NCI-H1930 (cell line): ENCODE measurements at regions not wholly inside any gene's neighbourhood (a gene's known extent, or its start where the extent isn't known, plus 50 kb on each side); places are given as distances from the start of the nearest gene placed in this dataset.

ENCODE experiments used
- DNase-seq, 2 experiments: peaks; one replicate each; lab custom pipeline; 2025; lab: John Stamatoyannopoulos, UW

DNA sequence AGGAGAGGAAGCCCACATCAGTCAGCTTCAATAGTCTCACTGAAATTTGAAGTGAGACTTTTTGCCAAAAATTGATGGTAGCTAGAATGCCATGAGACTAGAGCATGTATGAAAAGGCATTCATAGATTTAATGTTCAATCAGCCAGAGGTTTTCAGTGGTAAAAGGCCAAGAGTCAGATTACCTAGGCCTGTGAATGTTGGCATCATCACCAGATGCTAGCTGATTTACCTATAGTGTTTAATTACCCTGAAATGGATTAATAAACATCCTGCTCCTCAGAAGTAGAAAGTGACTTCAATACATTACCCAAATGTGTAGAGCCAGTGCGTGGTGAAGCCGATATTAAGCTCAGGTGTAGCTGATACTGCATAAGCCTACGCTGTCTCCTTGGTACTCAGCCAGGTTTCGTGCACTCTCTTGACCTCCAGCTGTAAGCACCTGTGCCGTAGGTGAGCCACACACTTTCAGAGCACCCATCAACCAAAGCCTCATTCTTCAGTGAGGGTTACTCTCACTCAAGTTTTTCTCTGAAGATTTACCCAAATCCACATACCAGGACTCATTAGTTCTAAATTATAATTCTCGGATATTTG lies 1140.3 kb upstream of the SLC10A2 start:
- DNase-seq, result no peak

DNA sequence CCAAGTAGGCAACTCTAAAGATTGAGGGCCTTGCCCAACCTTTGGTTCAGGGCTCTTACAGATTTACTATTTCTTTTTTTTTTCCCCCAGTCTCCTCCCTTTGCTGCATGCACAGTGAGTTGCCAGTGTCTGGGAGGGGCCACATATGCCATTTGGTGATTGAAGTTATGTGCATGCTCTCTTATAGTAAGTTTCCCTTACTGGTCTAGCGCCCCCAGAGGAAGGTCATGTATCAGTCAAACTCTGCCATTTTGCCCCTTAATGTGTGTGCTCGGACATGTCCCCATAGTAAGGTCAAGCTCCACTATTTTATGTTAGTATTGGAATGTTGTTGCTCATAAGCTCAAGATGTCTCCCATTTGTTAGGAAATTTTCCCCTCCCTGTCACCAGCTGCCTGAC lies 1138.0 kb upstream of the SLC10A2 start:
- DNase-seq, result no peak

DNA sequence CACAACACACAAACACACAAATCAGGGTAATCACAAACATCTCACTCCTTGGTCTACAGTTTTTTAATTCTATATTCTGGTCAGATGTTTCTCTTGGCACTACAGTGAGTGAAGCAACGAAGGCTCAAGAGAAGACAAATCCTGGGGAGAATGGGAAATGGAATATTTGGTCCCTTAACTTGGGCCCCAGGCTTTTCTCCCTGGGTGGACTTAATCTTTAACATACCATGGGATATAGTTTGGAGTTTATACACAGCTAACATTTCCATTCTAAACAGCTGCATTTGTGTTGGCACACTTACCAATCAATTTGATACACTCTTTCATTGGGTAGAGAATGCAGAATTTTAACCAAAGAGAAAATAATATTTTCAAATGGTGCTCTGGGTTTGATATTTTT lies 1132.6 kb upstream of the SLC10A2 start:
- no peak for DNase-seq

DNA sequence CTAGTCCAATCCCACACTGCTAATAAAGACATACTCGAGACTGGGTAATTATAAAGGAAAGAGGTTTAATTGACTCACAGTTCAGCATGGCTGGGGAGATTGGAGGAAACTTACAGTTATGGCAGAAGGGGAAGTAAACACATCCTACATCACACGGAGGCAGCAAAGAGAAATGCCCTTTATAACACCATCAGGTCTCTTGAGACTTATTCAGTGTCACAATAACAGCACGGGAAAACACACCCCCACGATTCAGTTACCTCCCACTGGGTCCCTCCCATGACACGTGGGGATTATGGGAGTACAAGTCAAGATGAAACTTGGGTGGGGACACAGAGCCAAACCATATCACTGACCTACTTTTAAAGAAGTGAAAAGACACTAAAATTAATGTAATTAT lies 1130.4 kb upstream of the SLC10A2 start:
- DNase-seq, result no peak

DNA sequence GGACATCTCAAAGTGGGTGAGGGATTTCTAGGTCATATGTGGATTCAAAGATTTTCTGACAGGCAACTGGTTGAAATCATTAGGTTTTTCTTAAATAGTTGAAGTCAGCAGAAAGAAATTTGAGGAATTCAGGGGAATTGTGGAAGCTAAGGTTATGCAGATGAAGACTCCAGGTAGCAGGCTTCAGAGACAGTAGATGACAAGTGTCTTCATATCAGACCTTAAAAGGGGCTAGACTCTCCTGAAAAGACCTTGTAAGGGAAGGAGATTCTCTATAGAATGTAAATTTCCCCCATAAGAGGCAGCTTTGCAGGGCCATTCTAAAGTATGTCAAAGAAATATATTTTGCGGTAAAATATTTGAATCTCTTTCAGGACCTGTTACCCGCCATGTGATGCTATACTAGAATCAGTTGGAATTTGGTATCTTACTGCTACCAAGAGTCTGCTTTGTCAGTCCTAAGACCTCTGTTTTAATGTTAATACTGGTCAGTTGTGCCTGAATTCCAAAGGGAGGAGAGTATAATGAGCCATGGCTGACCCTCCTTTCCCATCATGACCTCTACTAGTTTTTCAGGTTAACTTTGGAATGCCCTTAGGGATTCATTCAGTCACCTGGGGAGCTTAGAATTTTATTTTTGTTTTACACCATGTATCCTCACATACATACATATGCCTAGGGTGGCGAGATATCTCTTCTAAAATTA lies 1115.5 kb upstream of the SLC10A2 start:
- DNase-seq, result no peak

DNA sequence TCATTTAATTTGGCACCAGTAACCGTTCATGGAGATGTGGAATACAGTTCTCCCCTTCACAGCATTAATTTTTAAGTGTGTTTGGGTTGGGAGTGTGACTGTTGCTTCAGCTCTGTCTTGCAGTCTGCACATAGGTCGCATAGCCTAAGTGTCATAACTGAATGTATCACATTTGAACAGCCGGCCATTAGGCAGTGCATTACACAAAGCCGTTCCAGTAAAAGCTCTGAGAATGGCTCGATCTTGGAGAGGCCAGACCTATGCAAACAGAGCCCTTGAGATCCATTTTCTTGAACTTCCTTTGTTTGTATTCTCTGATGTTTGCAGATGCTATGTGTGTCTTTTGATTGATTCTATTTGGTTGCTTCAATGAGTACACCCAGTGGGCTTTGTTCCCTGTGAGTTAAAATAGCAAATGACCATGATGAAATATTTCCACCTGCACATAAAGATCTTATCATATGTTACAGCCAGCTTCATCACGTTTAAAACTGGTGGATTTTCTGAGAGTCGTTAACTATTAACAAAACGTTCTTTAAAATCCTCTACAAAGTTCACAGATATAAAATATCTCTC lies 1104.9 kb upstream of the SLC10A2 start:
- peak; percentile 93 to 95 for DNase-seq

DNA sequence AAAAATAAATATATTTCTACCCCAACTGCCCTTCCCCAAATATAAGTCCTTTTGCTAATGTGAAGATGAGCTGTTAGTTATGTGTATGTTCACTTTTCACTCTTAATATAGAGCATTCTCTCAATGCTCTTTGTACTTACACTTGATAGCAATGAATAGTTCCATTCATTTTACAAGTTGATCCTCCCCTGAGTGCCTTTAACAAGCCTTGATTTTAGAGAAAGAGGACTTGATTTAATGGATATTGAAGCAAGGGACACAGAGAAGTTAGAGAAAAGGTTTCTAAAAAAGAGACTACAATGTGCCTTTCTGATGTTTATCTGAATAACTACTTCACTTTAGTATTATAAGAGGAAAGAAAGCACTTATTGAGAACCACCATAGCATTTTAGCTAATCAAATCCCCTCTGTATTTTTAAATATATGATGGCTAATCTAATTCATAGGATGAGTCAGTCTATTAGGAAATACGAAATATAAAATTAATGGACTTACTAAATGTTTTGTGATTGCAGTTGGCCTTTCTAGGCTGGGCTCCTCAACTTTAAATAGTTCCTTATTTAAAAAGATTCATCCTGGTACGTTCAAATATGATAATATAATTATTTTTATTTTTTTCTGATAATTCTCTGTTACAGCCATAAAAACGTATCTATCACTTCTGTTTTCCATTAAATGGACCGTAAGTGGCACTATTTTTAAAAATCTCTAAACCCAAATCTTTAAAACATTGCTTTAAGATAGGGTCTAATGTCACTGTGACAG lies 1097.8 kb upstream of the SLC10A2 start:
- no peak for DNase-seq

DNA sequence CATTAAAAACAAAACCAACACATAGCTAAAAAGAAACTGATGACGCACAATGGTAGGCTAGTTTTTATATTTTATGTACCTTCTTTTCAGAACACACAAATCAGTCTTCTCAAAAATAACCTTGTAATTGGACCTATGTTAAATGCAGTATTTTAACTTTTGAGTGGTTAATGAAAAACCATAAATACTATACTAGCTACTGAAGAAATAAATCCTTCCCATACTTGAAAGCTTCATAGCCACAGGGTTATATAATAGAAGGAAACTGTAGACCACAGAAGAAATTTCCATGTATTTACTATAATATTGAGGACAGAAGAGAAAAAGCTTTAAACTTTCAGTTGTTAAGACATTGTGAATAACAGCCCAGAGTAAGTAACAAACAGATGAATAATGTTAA lies 1094.3 kb upstream of the SLC10A2 start:
- DNase-seq, result no peak

DNA sequence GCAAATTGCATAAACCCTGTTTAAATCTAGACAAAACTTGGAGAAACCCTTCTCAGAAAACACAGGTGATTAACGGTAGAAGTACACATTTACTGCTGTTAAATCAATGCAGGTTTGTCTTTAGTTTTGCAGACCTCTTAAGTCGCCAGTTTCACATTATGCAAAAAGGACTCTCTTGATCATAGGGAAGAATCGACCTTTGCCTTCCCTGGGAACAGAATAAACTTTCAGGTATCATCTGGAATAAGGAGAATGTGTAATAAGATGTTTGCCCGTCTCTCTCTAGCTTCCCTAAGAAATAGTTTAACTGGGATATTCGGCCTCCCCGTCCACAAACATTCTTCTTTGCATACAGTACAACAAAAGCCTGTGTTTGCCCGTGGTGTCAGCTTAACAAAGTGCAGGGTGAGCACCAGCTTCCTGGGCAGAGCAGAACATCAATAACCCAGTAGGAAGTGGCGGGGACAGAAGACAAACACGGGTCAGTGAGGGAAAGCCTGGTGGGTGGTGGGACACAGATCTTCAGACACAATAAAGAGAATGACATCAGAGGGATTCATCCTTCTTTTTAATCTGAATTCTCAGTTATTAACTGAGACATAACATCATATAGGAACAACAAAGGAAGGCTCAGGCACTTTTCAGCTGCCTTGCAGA lies 1077.7 kb upstream of the SLC10A2 start:
- peak; percentile 39 to 66 for DNase-seq

DNA sequence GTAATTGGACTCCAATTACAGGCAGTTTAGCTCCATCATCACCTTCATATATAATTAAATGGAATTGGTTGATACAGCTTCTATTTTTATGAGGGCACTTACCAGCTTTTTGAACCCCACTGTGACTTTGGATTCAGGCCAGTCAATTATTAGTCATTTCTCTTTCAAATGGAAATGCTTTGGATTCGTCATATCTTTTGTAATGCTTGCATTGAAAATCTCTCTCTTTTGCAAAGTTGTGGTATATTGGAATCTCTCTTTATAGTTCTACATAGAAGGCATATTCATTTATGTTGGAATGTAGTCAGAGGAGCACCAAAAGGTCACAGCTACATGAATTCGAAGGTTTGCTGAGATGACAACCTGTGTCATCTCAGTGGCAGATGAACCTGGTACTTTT lies 1074.3 kb upstream of the SLC10A2 start:
- peak in 1 of 2 experiments; percentile 88 for DNase-seq

DNA sequence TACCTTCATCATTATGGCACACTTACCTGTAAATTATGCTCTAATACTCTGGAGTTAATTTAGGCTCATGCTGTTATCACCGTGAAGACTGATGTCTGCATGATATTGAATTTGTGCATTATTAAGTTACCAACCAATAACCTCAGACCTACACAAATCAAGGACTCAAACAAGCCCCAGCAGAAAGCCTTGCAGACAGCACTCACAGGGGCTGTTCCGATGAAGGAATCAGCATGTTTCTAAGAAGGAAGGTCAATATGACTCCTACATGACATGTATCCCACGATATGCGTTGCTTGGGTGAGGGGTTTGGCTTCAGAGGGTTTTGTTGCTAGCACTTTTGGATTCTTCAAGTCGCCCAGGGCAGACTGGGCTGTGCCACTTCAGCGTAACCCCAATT lies 1071.2 kb upstream of the SLC10A2 start:
- no peak for DNase-seq

DNA sequence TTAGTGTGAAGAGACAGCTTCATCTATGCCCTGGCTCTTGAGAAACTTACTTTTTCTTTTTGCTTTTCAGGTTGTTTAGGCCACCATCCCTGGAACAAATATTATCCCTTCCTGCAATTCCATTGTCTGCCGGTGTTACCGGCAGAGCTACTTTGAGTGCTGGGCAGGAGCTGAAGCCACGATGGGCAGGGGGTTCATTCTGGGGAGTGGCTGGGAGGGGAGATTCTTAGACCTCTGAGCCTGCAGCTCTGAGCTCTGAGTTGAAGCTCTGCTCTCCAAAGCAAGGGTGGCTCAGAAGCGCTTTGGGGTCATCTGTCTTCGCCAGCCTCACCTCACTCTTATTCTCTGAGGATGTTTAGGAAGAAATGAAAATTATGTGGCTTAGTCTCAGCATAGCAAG lies 1066.6 kb upstream of the SLC10A2 start:
- DNase-seq, result no peak

DNA sequence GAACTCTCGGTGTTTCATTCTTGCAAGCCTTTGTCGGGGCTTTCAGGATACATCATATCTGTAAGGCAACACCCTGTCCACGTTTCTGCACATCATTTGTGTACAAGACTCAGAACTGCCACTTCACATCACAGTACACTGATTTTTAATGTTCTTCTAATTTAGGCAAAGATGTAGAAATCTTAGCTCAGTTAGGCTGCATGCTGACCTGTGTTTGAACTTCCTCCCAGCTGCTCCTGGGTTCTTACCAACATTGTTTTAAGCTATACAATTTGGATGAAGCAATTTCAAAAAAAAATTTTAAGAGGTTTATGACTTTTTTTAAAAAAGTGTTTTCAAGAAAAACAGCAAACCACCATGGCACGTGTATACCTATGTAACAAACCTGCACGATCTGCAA lies 1047.9 kb upstream of the SLC10A2 start:
- DNase-seq, result no peak

DNA sequence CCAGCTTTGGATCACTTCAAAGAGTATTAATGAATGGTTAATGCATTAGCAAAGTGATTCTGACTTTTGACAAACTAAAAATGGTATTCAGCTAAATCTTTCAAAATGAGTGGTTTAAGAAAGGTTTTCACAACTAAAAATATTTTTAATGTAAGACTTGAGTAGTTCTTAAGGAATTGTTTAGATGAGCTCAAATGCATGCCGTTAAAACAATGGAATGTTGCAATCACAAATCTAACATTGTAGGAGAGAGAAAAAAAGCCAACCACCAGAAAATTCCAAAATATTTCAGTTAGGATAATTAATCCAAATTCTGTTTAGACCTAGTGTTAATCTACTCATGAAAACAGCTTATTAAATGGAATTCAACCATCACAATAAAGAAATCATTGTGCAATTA lies 1044.8 kb upstream of the SLC10A2 start:
- DNase-seq, result no peak

DNA sequence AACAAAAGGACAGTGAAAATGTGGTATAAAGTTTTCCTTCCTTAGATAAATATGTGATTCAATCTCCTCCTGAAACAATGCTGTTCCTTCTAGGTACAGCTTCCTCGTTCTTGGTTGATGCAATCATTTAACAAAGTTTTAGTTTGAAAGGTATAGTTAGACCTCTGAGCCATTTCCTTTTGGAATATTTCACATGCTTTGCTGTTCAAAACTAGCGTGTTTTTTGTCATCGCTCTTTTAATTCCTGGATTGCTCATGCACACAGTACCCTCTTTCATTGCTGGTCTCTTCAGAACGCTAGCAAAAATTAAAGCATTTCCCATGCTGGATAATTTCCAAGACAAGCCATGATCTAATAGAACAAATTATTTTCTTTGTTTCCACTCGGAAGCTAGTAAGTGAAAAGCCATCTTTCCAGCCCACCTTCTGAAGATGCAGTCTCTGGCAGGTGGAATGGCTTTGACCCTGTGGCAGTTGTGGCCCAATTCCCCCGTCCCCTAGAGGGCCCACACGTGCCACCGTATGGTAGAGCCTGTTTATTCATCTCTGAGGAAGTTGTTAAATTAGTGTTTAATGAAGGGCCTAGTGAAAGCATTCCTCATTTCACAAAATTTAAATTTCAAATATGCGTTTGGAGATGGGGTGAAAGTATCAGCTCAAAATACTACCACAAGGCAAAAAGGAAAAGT lies 1040.6 kb upstream of the SLC10A2 start:
- DNase-seq, result no peak

DNA sequence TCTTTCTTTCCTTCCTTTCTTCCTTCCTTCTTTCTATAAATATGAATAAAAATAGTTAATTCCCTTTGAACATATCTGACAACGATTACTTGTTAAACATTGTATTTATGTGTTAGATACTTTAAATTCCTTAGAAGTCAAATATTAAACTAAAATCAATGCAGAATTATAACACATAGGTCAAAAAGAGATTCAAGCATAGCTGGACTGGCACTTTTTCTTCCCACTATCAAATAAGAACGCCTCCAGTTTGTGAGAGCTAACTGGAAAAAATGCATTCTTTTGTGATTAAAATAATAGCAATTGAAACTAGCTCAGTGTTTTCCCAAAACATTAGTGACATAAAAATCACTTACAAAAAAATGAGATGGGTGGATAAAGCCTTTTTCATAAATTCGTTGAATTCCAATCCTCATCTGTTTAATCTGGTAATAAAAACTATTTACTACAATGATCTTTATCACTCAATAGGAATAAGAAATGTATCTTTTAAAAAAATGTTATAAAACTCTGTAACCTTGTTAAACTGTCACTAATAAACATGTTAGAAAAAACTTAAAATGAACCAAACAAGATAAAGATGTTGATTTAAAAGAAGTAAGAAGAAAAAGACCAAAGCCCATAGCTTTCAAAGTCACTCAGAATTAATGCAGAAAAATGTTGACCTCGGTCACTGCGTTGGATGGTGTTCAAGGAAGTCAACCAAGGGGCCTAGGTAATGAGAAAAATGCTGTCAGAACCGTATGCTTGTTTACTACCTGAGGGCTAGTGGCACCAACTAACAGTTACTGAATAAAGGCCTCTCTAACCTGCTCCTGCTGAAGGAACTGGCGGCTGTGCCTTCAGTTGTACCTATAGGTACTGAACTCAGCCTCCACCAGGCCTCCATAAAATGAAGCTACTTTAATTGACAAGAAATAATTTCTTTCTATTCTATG lies 1039.5 kb upstream of the SLC10A2 start:
- DNase-seq, result no peak

DNA sequence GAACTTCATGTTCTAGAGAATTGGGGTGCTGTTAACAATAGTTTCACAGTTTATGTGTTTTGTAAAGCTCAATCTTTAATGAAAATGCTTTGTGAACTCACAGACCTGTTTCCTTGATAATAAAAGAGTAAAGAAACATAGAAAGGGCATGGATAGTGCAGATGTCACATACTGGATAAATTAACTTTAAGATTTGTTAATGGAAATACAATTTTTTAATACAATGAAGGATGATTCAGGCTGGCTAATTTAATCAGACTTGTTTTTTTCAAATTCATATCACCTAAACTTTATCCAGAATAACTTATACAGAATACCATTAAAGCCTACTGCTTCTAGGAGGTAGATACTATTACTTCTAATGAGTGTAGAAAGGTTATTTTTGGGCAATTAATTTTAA lies 1033.5 kb upstream of the SLC10A2 start:
- DNase-seq, result no peak

DNA sequence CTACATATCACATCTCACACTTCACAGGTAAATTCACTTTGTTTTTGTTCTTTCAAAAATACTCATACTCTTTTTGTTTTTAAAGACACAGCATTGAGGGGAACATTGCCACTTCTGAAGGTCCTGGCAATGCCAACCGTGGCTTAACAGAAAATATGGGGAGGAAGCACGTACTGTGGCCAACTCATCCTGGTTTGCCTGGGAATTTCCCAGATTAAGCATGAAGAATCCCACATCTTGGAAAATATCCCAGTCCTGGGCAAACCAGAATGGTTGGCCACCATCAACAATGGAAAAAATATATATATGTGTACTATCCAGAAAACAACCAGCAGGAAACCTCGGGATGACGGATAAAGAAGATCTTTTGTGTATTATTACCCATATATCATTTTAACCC lies 1032.2 kb upstream of the SLC10A2 start:
- no peak for DNase-seq

DNA sequence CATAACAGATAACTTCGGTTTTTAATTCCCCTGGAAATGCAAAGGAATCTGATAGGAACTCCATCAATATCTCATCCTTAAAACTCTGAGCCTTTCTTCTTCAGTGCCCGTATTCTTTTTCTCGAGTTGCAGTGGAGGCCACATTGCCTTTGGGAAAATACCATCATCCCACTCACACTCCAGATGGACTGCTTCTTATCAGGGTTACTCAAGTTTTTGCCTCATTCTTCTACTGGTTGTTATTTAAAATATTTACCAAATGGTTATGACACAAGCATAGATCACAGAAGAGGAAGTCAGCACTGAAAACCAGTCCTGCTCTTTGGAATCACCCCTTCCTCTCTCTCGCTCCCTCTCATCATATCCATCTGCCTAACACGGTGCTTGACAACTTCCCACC lies 1020.5 kb upstream of the SLC10A2 start:
- DNase-seq, result no peak

DNA sequence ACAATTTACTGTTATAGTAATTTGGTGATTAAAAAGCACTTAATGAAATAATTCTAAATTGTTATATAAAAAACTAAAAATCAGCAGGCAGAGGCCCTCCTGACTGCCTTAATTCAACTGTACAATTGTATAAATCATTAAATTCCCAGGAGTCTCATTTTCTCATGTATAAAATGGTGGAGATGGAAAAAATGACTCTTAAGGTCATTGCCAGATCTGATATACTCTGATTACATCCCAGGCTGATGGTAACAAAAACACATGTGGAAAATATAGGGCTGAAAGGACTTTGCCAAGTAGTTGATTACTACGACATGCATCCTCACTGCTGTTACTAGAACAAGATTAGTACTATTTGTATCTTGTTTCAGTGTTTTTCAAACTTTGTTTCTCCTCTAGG lies 1020.0 kb upstream of the SLC10A2 start:
- DNase-seq, result no peak

DNA sequence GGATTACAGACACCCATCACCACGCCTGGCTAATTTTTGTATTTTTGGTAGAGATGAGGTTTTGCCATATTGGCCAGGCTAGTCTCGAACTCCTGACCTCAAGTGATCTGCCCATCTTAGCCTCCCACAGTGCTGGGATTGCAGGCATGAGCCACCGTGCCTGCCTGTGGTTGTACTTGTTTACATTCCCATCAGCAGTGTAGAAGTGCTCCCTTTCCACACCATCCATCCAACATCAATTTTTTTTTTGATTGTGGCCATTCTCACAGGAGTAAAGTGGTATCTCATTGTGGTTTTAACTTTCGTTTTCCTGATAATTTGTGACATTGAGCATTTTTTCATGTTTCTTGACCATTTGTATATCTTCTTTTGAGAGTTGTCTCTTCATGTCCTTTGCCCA lies 1019.4 kb upstream of the SLC10A2 start:
- no peak for DNase-seq
